LNCaP clone FGC (cell line): ENCODE measurements at regions not wholly inside any gene's neighbourhood (a gene's known extent, or its start where the extent isn't known, plus 50 kb on each side); places are given as distances from the start of the nearest gene placed in this dataset.

ENCODE experiments used
- DNase-seq: peaks from one replicate; pipeline ENCODE4 v3.0.0-alpha.2; 2011; ENCODE audit warnings: low read depth
- H3K4me3 ChIP-seq: 2 replicates; pipeline ENCODE4 v1.5.1; 2011; ENCODE audit warnings: mild to moderate bottlenecking, low read depth, low read length, control low read depth
- TF ChIP-seq, protein P1 (sequence below): IDR thresholded peaks from 2 replicates; pipeline ENCODE4 v1.5.1; 2012; ENCODE audit warnings: mild to moderate bottlenecking; ENCODE audit not compliant: control insufficient read depth, insufficient read depth; ENCODE audit errors: extremely low read depth

DNA sequence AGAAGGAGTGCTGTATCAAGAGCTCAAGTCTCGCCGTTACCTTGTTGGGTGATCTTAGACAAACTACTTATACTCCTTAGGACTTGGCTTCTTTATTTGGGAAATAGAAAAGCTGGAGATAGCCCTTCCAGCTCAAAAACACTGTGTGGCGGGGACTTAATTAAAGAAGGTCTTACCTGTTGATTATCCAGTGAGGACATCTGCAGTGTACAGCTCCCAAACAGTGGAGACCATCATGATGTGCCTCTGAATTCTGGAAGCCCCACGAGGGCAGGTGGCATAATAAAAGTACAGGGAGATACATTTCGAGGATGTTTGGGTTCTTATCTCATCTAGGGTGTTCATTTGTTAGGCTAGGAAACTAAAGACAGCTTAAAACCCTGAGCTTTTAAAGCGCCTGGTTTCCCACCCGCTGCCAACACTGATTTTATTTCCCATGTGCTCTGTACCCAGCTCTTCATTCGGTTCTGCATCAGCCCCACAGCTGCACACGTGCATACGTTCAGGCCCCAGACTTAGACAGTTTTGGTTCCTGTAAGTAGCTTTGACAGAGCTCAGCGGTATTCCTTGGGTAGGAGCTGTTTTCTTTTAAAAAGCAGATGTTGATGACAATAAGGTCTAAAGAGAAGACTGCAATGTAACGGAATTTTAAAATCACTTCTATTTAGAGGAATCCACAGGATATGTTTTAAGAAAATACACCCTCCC, 80.5 kb upstream of the SIX2 start:
- no peak for DNase-seq
- no peak overlapping the region for H3K4me3 ChIP-seq
- TF ChIP-seq, protein P1, sequence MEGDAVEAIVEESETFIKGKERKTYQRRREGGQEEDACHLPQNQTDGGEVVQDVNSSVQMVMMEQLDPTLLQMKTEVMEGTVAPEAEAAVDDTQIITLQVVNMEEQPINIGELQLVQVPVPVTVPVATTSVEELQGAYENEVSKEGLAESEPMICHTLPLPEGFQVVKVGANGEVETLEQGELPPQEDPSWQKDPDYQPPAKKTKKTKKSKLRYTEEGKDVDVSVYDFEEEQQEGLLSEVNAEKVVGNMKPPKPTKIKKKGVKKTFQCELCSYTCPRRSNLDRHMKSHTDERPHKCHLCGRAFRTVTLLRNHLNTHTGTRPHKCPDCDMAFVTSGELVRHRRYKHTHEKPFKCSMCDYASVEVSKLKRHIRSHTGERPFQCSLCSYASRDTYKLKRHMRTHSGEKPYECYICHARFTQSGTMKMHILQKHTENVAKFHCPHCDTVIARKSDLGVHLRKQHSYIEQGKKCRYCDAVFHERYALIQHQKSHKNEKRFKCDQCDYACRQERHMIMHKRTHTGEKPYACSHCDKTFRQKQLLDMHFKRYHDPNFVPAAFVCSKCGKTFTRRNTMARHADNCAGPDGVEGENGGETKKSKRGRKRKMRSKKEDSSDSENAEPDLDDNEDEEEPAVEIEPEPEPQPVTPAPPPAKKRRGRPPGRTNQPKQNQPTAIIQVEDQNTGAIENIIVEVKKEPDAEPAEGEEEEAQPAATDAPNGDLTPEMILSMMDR: no peak

DNA sequence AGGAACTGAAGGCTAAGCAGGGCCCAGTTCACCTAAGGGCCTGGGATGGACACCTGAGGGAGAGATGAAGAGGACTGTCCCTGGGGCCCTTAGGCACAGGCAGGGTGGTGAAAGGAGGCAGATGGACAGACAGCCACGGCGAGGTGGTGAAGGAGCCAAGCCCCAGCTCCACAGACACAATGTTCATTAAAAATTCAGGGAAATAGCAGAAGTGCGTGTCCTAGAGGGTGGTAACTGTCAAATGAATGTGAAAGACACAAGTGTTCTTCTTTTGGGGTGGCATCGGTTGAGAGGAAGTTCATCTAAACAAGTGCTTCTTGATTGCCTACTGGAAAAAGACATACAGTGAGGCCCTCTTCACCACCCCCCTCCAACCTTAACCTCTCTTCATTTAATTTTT, 76.2 kb upstream of the SIX2 start:
- DNase-seq: no peak
- no peak overlapping the region for H3K4me3 ChIP-seq
- TF ChIP-seq, protein P1: no peak

DNA sequence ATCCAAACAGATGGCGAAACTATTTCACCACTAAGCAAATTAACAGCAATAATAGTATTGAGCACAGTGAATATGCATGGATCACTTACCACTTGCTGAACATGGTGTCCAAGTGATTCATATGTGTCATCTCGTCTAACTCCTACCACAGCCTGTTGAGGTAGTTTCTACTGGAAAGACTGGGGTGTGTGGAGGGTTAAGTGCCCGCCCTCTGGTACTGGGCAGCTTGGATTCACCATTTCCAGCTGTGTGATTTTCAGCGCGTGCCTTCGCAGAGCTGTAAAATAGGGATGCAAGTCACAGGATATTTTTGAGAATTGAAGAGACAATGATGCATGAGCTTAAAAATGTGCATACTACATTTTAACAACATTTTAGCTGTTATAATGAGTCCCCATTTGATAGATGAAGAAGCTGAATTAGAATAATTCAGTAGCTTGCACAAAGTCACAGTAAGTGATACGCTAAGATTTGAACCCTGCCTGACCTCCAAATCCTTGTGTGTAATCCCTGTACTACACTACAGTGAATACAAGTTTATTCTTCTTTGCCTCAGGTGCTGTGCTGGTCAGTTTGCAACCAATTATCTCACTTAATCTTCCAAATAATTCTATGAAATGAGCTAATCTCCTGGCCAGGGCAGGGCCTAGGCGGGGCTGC, 75.2 kb upstream of the SIX2 start:
- no peak overlapping the region for H3K4me3 ChIP-seq
- no peak for DNase-seq
- TF ChIP-seq, protein P1: no peak

DNA sequence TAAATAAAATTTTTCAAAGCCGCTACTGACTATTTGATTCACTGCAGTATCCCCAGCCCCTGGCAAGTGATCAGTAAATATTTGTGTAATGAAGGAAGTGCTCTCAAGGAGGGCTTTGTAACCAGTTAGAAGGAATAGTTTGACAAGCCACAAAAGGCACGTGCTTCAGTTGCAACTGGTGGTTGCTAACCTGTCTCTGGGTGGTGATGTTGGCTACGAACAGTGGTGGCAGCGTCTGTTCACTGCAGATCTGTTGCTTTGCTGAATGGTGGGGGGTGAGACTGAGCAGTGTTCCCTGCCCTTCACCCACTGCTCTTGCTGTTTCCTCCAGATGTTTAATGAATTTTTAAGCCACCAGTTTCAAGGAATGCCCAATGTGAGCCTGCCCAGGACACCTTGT, 73.9 kb upstream of the SIX2 start:
- TF ChIP-seq, protein P1: 0 out of 2 replicates have a peak, but pooled peaks have one; percentile 14
- DNase-seq: peak; percentile 39
- H3K4me3 ChIP-seq: no peak overlapping the region

DNA sequence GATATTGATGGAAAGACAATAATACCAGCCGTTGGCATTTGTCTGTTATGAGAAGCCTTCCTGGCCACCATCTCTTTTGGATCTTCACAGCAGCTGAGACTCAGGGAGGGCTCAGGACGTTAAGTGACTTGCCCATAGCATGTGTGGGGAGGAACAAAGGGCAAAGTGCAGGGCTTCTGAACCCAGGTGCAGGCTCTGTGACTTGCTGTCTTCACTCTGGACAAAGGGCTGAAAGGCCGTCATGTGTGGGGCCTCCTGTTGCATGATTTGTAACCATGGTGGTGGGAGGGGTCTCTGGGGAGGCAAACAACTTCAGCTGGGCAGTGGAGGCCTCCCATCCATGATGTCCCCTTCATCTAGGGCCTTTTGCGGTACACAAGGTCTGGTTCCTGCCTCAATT, 65.5 kb upstream of the SIX2 start:
- TF ChIP-seq, protein P1: no peak
- no peak for DNase-seq
- no peak overlapping the region for H3K4me3 ChIP-seq

DNA sequence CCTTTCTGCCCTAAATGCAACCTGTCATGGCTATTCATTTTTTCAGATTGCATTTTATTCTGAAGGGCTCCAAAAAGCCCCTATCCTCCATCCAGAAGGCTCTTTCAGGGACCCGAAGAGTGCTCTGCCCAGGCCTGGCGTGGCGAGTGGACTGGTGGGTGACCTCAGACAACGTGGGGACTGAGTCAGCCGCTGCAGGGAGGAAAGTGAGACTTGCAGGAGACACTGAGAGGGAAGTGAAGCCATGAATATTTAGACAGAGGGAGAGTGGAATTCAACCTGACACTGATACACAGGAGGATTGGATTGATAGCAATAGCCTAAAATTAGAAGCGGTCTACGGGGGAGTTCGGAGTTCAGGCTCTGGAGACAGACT, 63.6 kb upstream of the SIX2 start:
- no peak overlapping the region for H3K4me3 ChIP-seq
- TF ChIP-seq, protein P1: no peak
- no peak for DNase-seq
